ENCODE measurements at regions not wholly inside any gene's neighbourhood (a gene's known extent, or its start where the extent isn't known, plus 50 kb on each side); places are given as distances from the start of the nearest gene placed in this dataset.

- Histone ChIP-seq H3K9me2 (replicated peaks; ENCODE audit: low read depth, low read length) (no peaks in the 10 kb centered on the region), H3K36me3 (ENCODE audit: insufficient read depth, low read length) (no peaks in the 10 kb centered on the region), H3K4me2 (ENCODE audit: low read depth, low read length, poor library complexity, severe bottlenecking) (no peak overlapping the region), H3K9ac (ENCODE audit: low read depth, low read length, poor library complexity, severe bottlenecking) (no peak overlapping the region), H3K27me3 (ENCODE audit: insufficient read depth, low read length, poor library complexity, severe bottlenecking) (no peaks in the 10 kb centered on the region), H3K9me3 (ENCODE audit: insufficient read depth, low read depth, low read length) (no peaks in the 10 kb centered on the region), H3K4me1 (ENCODE audit: insufficient read depth, low read length, poor library complexity, severe bottlenecking) (no peaks in the 10 kb centered on the region), H4K20me1 (ENCODE audit: insufficient read depth, low read length, poor library complexity, severe bottlenecking) (no peaks in the 10 kb centered on the region), H3K79me2 (ENCODE audit: insufficient read depth, low read length) (no peaks in the 10 kb centered on the region), H3K4me3 (ENCODE audit: low read length, poor library complexity, severe bottlenecking) (no peak overlapping the region), H3F3A (ENCODE audit: low read depth) (no peaks in the 10 kb centered on the region), H2AFZ (ENCODE audit: low read length) (no peak overlapping the region)
- TF ChIP-seq CTCF (conservative IDR thresholded peaks at IDR 0.05; ENCODE audit: low read length) (no peak), EZH2phosphoT487 (IDR thresholded peaks at IDR 0.05; ENCODE audit: borderline replicate concordance) (no peak)
Observed at GRCh38 chr17:72535779-72536178, 415.0 kb downstream of the SOX9 start.

- Histone ChIP-seq H3K36me3 (ENCODE audit: insufficient read depth, low read length) (no peaks in the 10 kb centered on the region), H3K4me3 (ENCODE audit: low read length, poor library complexity, severe bottlenecking) (no peak overlapping the region), H3K9ac (ENCODE audit: low read depth, low read length, poor library complexity, severe bottlenecking) (no peak overlapping the region), H3K9me3 (ENCODE audit: insufficient read depth, low read depth, low read length) (no peaks in the 10 kb centered on the region), H3K79me2 (ENCODE audit: insufficient read depth, low read length) (no peaks in the 10 kb centered on the region), H2AFZ (ENCODE audit: low read length) (no peak overlapping the region), H3K9me2 (replicated peaks; ENCODE audit: low read depth, low read length) (no peaks in the 10 kb centered on the region), H3F3A (ENCODE audit: low read depth) (no peaks in the 10 kb centered on the region), H3K4me2 (ENCODE audit: low read depth, low read length, poor library complexity, severe bottlenecking) (no peak overlapping the region), H4K20me1 (ENCODE audit: insufficient read depth, low read length, poor library complexity, severe bottlenecking) (no peaks in the 10 kb centered on the region), H3K27me3 (ENCODE audit: insufficient read depth, low read length, poor library complexity, severe bottlenecking) (no peaks in the 10 kb centered on the region), H3K4me1 (ENCODE audit: insufficient read depth, low read length, poor library complexity, severe bottlenecking) (no peaks in the 10 kb centered on the region)
- no peak for TF ChIP-seq EZH2phosphoT487 (IDR thresholded peaks at IDR 0.05; ENCODE audit: borderline replicate concordance)
- no peak for TF ChIP-seq CTCF (conservative IDR thresholded peaks at IDR 0.05; ENCODE audit: low read length)
Observed at GRCh38 chr17:72536788-72537187, 416.0 kb downstream of the SOX9 start.

GRCh38 chr17:72538443-72538842 is 417.6 kb downstream of the SOX9 start:
- H3K79me2 ChIP-seq (ENCODE audit: insufficient read depth, low read length): no peaks in the 10 kb centered on the region
- TF ChIP-seq EZH2phosphoT487 (IDR thresholded peaks at IDR 0.05; ENCODE audit: borderline replicate concordance) (no peak), CTCF (conservative IDR thresholded peaks at IDR 0.05; ENCODE audit: low read length) (no peak)
- H3K9ac ChIP-seq (ENCODE audit: low read depth, low read length, poor library complexity, severe bottlenecking): no peak overlapping the region
- H3K36me3 ChIP-seq (ENCODE audit: insufficient read depth, low read length): no peaks in the 10 kb centered on the region
- H3K9me2 ChIP-seq (replicated peaks; ENCODE audit: low read depth, low read length): no peaks in the 10 kb centered on the region
- no peaks in the 10 kb centered on the region for H3F3A ChIP-seq (ENCODE audit: low read depth)
- H3K9me3 ChIP-seq (ENCODE audit: insufficient read depth, low read depth, low read length): no peaks in the 10 kb centered on the region
- no peak overlapping the region for H3K4me2 ChIP-seq (ENCODE audit: low read depth, low read length, poor library complexity, severe bottlenecking)
- no peaks in the 10 kb centered on the region for H3K4me1 ChIP-seq (ENCODE audit: insufficient read depth, low read length, poor library complexity, severe bottlenecking)
- H3K4me3 ChIP-seq (ENCODE audit: low read length, poor library complexity, severe bottlenecking): no peak overlapping the region
- H4K20me1 ChIP-seq (ENCODE audit: insufficient read depth, low read length, poor library complexity, severe bottlenecking): no peaks in the 10 kb centered on the region
- no peaks in the 10 kb centered on the region for H3K27me3 ChIP-seq (ENCODE audit: insufficient read depth, low read length, poor library complexity, severe bottlenecking)
- H2AFZ ChIP-seq (ENCODE audit: low read length): no peak overlapping the region

All from Loucy (cell line).